Stimulated activated naive CD8-positive, alpha-beta T cell treated with anti-CD3 and anti-CD28 coated beads, Interleukin-15, Interleukin-2, amounts not matched to agents 100 ng/mL and 50 ng/mL, for 24 hours (primary cell): ENCODE measurements at regions not wholly inside any gene's neighbourhood (a gene's known extent, or its start where the extent isn't known, plus 50 kb on each side); places are given as distances from the start of the nearest gene placed in this dataset.
"Not testable (repeated sequence)": the region's sequence is repeated elsewhere in the genome, so short reads cannot be mapped to it uniquely, and the experiment has no call there.

Experiments used
- H3K27ac Mint-ChIP-seq: one replicate; pipeline ENCODE4 v1.8.0; 2021; ENCODE audit warnings: mild to moderate bottlenecking, mixed read lengths
- H3K27me3 Mint-ChIP-seq: one replicate; pipeline ENCODE4 v1.8.0; 2021; ENCODE audit warnings: mixed read lengths
- H3K36me3 Mint-ChIP-seq: one replicate; pipeline ENCODE4 v1.8.0; 2021; ENCODE audit warnings: low read depth, mixed read lengths
- H3K4me1 Mint-ChIP-seq: one replicate; pipeline ENCODE4 v1.8.0; 2021; ENCODE audit warnings: low read depth, mixed read lengths
- H3K4me3 Mint-ChIP-seq: one replicate; pipeline ENCODE4 v1.8.0; 2021; ENCODE audit warnings: mild to moderate bottlenecking, mixed read lengths
- H3K9me3 Mint-ChIP-seq: one replicate; pipeline ENCODE4 v1.8.0; 2021; ENCODE audit warnings: mixed read lengths

DNA sequence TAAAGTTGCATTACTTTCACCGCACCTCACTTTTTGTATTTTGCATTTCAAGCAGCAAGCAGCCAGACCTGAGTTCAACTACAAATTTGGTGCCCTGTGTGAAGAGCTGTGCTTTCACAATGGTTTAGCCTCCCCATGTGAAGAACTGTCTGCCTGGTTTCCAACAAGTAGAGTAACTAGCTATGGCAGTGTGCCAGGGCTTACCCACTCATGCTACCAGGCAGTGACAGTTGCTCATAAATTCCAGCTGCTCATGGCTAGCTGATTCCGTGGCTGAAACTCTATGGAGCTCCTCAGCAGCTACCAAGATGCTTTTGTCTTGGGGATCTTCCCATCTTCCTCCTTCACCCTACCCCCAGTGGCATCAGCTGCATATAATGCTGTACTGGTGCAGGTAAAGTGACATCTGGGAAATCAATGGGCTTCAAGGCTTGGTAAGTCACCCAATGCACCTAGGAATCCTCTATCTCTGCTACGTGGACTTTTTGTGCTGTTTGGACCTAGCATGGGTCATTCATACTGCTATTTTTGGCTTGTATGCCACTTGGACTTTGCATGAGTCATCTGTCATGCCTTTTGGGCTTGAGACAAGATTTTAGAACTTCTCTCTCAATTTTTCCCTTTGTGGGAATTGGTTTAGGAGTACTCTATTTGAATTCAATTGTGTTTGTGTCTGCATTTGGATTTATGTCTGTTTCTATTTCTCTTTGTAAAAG lies 176.5 kb upstream of the GJE1 start:
- no peaks in the 10 kb centered on the region for H3K4me1 Mint-ChIP-seq
- H3K27me3 Mint-ChIP-seq = no peaks in the 10 kb centered on the region
- H3K4me3 Mint-ChIP-seq = no peak overlapping the region
- H3K36me3 Mint-ChIP-seq = no peaks in the 10 kb centered on the region
- H3K9me3 Mint-ChIP-seq = peaks cover 18% of the 10 kb centered on the region
- no peak overlapping the region for H3K27ac Mint-ChIP-seq

DNA sequence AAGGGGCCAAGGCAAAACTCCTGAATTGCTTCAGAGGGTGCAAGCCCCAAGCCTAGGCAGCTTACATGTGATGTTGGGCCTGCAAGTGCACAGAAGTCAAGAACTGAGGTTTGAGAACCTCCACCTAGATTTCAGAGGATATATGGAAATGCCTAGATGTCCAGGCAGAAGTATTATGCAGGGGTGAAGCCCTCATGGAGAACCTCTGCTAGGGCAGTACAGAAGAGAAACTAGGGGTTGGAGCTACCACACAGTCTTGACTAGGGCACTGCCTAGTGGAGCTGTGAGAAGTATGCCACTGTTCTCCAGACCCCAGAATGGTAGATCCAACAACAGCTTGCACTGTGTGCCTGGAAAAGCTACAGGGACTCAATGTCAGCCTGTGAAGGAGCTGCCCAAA lies 179.7 kb upstream of the GJE1 start:
- Mint-ChIP-seq H3K4me3 (no peak overlapping the region), H3K36me3 (no peaks in the 10 kb centered on the region), H3K27ac (no peak overlapping the region), H3K4me1 (no peaks in the 10 kb centered on the region), H3K9me3 (peaks cover 18% of the 10 kb centered on the region), H3K27me3 (no peaks in the 10 kb centered on the region)

DNA sequence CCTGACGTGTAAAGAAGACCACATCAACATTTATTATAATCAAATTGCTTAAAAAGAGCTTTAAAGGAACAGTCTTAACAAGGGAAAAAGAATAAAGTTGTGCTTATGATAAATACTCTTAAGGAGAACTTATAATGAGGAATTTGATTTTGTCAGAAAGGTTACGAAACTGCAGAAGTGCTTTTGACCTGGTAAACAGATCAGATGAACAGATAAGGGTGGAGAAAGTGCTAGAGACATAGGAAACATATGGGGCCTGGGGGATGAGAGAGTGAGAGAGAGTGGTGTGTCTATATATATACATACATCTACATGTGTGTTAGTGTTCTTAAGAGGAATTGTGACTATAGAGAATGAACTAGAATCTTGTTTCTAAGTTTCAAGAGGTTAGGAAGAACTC lies 186.2 kb upstream of the GJE1 start:
- H3K27ac Mint-ChIP-seq = no peak overlapping the region
- no peak overlapping the region for H3K4me3 Mint-ChIP-seq

DNA sequence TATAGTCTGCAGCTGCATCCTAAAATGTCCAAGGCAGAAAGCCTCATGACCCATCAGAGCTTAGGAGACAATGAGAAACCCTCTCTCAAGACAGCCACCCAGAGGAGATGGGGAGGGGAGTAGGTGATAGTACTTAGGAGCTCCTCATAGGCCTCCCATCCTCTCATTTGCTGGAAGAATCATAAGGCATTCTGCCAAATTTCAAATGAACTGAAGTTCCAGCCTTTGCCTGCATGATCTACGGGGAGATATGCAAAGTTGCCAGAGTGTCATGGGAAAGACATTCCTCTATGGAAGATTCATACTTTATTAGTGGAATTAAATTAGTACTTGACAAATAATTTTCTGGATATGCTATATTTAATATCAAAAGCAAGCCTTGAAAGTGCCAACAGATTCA lies 194.1 kb upstream of the GJE1 start:
- Mint-ChIP-seq H3K36me3 (peaks cover 5% of the 10 kb centered on the region), H3K27ac (no peak overlapping the region), H3K4me3 (no peak overlapping the region), H3K4me1 (no peaks in the 10 kb centered on the region), H3K27me3 (peaks cover 4% of the 10 kb centered on the region), H3K9me3 (peaks cover 28% of the 10 kb centered on the region)

More for the DNA sequence above, 186.2 kb upstream of the GJE1 start:
- H3K4me1 Mint-ChIP-seq = no peaks in the 10 kb centered on the region
- peaks cover 19% of the 10 kb centered on the region for H3K9me3 Mint-ChIP-seq
- H3K27me3 Mint-ChIP-seq = no peaks in the 10 kb centered on the region
- peaks cover 1% of the 10 kb centered on the region for H3K36me3 Mint-ChIP-seq

DNA sequence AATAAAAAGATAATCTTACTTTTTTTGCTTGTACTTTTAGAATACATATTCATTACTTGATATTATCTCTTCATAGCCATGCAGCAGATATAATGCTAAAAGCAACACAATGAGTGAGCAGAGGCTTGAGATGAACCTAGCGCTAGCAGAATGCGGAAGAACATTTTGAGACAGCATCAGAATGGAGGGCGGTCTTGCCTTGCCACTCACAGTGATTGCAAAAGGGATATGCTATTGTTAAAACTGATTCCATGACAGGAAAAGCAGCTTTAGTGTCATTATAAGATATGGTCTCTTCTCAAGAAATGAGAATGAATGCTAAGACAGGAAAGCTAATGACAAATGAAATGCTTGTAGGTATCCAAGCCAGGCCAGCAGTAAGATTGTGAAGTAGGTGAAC lies 200.0 kb upstream of the GJE1 start:
- Mint-ChIP-seq H3K4me1 (no peaks in the 10 kb centered on the region), H3K27ac (no peak overlapping the region), H3K9me3 (peaks cover 9% of the 10 kb centered on the region), H3K36me3 (no peaks in the 10 kb centered on the region), H3K27me3 (peaks cover 4% of the 10 kb centered on the region), H3K4me3 (no peak overlapping the region)

DNA sequence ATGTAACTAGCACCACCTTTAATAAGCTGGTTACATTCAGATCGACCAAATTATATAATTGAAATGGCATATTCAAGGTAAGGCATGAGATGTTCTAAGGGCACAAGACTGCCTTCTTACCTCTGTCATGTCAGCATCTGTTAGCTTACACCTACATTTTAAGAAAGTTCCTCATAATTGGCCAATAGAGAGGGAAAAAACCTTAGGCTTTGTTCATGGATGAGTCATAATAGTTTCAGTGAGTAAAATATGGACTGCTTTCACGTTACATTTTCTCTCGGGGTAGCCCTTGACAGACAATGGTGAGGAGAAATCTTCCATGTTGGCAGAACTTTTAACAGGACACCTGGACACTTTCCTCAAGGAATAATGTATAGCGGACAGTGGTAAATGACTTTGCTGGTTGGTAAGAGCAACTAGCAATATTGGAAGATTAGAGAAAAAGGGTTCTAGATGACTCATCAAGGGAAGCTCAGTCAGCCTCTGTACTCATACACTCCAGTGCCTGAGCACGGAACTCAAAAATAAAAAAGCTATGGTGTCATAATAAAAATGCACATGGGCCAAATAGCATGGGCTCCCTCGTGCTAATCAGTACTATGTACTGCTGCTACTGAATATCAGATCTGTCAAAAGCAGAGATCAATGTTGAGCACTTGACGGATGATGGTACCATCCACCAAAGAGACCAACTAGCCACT lies 206.4 kb upstream of the GJE1 start:
- H3K4me3 Mint-ChIP-seq, H3K4me1 Mint-ChIP-seq, H3K36me3 Mint-ChIP-seq, H3K27me3 Mint-ChIP-seq, H3K27ac Mint-ChIP-seq: not testable (repeated sequence)
- peaks cover 16% of the 10 kb centered on the region for H3K9me3 Mint-ChIP-seq

DNA sequence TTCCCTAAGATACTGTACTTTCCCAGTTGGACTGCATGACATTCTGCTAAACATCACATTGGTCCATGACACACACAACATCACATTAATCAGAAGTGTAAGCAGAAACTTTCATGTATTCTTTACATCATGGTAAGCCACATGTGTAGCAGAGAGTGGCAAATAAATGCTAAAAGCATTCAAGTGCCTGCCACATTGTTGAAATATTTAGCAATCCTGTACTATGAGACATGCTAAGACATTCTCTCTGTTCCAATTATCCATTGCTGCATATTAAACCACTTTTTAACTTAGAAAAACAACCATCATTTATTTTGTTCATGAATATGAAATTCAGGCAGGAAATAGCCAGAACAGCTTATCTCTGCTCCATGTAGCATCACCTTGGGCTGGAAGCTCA lies 207.7 kb upstream of the GJE1 start:
- Mint-ChIP-seq H3K36me3 (no peaks in the 10 kb centered on the region), H3K27me3 (no peaks in the 10 kb centered on the region), H3K4me1 (peaks cover 4% of the 10 kb centered on the region), H3K4me3 (no peak overlapping the region), H3K27ac (no peak overlapping the region), H3K9me3 (peaks cover 14% of the 10 kb centered on the region)

DNA sequence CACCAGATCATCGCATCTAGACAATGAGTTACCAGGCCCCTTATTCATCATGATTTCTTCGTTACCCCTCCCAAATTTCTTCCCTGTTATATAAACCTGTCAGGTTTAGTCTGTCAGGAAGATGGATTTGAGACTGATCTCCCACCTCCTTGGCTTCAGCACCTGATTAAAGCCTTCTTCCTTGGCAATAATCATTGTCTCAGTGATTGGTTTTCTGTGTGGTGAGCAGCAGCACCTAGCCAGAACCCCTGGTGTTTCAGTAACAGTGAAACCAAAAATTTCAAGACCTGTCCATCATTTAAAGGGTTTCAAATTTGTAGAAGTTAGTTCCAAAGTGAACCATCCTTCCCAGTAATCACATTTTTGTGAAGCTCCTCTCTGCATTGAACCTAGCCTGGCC lies 209.8 kb upstream of the GJE1 start:
- peaks cover 11% of the 10 kb centered on the region for H3K9me3 Mint-ChIP-seq
- no peak overlapping the region for H3K27ac Mint-ChIP-seq
- H3K4me1 Mint-ChIP-seq = peaks cover 4% of the 10 kb centered on the region
- H3K27me3 Mint-ChIP-seq = no peaks in the 10 kb centered on the region
- H3K36me3 Mint-ChIP-seq = no peaks in the 10 kb centered on the region
- H3K4me3 Mint-ChIP-seq = no peak overlapping the region

DNA sequence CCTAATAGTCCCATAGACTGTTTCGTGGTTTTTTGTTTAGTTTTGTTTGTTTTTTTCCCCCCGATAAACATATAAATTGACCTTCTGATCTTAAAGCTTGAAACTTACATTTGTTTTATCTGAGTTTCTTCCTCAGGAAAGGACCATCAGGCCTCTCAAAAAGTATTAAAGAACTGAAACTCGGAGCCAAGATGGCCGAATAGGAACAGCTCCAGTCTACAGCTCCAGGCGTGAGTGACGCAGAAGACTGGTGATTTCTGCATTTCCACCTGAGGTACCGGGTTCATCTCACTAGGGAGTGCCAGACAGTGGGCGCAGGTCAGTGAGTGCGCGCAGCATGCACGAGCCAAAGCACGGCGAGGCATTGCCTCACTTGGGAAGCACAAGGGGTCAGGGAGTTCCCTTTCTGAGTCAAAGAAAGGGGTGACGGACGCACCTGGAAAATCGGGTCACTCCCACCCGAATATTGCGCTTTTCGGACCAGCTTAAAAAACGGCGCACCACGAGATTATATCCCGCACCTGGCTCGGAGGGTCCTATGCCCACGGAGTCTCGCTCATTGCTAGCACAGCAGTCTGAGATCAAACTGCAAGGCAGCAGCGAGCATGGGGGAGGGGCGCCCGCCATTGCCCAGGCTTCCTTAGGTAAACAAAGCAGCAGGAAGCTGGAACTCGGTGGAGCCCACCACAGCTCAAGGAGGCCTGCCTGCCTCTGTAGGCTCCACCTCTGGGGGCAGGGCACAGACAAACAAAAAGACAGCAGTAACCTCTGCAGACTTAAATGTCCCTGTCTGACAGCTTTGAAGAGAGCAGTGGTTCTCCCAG lies 215.8 kb upstream of the GJE1 start:
- not testable (repeated sequence) for H3K9me3 Mint-ChIP-seq, H3K4me3 Mint-ChIP-seq, H3K27ac Mint-ChIP-seq, H3K27me3 Mint-ChIP-seq, H3K4me1 Mint-ChIP-seq, H3K36me3 Mint-ChIP-seq

DNA sequence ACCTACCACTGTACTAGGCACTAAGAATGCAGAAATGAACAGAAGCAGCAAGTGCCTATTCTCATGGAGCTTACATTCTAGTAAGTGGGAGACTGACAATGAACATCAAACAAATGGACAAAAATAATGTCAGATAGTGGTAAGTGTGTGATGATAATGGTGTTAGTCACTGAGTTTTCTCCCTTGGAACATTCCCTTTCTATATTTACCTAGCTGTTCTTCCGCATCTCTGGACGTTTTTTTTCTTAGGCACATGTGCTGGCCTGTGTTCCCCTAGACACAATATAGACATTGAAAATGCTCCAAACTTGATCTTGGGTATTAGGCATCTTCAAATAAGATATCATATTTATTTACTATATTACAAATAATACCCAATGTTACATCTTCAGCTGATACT lies 218.1 kb upstream of the GJE1 start:
- Mint-ChIP-seq H3K4me3 (no peak overlapping the region), H3K36me3 (no peaks in the 10 kb centered on the region), H3K9me3 (no peaks in the 10 kb centered on the region), H3K4me1 (no peaks in the 10 kb centered on the region), H3K27me3 (no peaks in the 10 kb centered on the region), H3K27ac (no peak overlapping the region)

DNA sequence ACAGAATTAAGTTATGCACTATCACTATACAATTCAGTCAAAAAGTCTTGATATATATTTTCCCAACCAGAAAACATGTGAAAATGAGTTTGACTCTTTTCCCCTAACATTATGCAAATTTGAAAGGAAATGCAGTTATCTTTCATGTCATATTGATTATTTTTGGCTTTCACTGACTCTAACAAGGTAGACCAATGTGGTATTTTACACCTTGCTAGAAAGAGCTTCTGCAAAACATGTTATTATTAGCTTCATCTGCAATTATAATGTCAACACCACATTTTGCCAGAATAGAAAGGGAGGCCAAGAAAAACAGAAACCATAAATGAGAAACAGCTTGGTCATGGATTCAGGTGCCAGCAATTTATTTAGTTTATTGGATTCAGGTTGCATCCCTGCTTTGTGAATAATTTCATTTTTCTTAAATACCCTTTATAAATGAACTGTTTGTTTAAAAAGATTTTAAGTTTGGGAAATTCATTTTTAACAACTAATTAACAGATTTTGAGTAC lies 226.1 kb upstream of the GJE1 start:
- no peaks in the 10 kb centered on the region for H3K36me3 Mint-ChIP-seq
- no peaks in the 10 kb centered on the region for H3K27me3 Mint-ChIP-seq
- H3K4me1 Mint-ChIP-seq = no peaks in the 10 kb centered on the region
- no peak overlapping the region for H3K4me3 Mint-ChIP-seq
- H3K27ac Mint-ChIP-seq = no peak overlapping the region
- no peaks in the 10 kb centered on the region for H3K9me3 Mint-ChIP-seq

DNA sequence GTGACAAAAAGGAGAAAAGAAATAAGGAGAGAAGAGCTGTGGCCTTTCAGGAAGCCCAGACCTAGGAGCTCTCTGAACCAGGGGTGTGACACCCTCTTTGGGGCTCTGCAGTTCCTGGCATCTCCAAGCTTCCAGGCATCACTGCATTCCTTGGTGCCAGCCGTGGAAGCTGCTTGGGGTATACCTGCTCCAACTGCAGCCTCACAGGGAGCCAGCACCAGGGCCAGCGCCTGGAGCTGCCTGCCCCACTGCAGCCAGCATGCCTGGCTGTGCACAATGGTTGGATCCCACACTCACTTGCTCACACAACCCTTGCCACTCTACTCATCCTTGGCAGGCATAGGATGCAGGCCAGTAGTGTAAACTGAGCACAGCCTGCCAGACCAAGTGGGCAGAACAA lies 242.1 kb upstream of the GJE1 start:
- H3K27me3 Mint-ChIP-seq = no peaks in the 10 kb centered on the region

DNA sequence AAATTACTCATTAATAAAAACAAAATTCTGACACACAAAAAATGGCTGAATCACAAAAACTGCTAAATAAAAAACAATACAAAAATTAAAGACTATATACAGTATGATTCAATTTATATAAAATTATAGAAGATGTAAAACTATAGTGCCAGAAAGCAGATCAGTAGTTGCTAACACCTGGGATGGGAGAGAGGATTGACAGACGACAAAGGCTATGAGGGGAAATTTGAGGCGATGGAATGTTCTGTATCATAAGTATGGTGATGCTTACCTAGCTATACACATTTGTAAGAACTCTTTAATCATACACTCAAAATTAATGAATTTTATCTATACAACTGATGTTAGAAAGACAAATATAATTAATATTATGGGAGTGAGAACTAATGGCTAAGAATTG lies 247.9 kb upstream of the GJE1 start:
- H3K4me1 Mint-ChIP-seq = no peaks in the 10 kb centered on the region
- peaks cover 25% of the 10 kb centered on the region for H3K9me3 Mint-ChIP-seq

More for the DNA sequence above, 242.1 kb upstream of the GJE1 start:
- Mint-ChIP-seq H3K9me3 (peaks cover 19% of the 10 kb centered on the region), H3K27ac (no peak overlapping the region), H3K36me3 (no peaks in the 10 kb centered on the region), H3K4me3 (no peak overlapping the region), H3K4me1 (no peaks in the 10 kb centered on the region)

DNA sequence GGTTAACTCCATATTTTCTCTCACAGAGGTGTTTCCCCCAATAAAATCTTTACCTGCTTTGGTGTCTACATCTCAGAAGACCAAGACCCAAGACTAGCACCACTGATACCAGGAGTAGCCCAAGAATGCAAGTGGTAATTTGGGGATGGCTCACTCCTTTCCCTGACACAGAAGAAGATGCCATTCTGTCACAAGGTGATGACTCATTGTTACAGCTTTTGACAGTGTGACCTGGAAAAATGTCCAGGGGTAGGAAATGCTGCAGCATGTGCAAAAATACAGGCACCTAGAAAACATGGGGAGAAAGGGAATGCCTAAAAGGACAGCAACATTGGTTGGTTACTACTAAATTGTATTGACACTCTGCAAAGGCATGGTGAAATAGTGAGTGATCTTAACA lies 254.0 kb upstream of the GJE1 start:
- H3K4me3 Mint-ChIP-seq = no peak overlapping the region

More for the DNA sequence above, 247.9 kb upstream of the GJE1 start:
- Mint-ChIP-seq H3K27me3 (no peaks in the 10 kb centered on the region), H3K4me3 (no peak overlapping the region), H3K36me3 (peaks cover 4% of the 10 kb centered on the region), H3K27ac (no peak overlapping the region)

More for the DNA sequence above, 254.0 kb upstream of the GJE1 start:
- H3K9me3 Mint-ChIP-seq = peaks cover 4% of the 10 kb centered on the region
- no peaks in the 10 kb centered on the region for H3K4me1 Mint-ChIP-seq
- no peaks in the 10 kb centered on the region for H3K36me3 Mint-ChIP-seq
- H3K27me3 Mint-ChIP-seq = no peaks in the 10 kb centered on the region
- H3K27ac Mint-ChIP-seq = no peak overlapping the region
